GM21786 (cell line): ENCODE measurements at regions not wholly inside any gene's neighbourhood (a gene's known extent, or its start where the extent isn't known, plus 50 kb on each side); places are given as distances from the start of the nearest gene placed in this dataset.
"Not testable (repeated sequence)": the region's sequence is repeated elsewhere in the genome, so short reads cannot be mapped to it uniquely, and the experiment has no call there.

Experiments used
- ATAC-seq: cut with Tn5 transposase; IDR thresholded peaks from one replicate; pipeline ENCODE4 v1.9.1; 2021; ENCODE audit not compliant: unreplicated experiment

DNA sequence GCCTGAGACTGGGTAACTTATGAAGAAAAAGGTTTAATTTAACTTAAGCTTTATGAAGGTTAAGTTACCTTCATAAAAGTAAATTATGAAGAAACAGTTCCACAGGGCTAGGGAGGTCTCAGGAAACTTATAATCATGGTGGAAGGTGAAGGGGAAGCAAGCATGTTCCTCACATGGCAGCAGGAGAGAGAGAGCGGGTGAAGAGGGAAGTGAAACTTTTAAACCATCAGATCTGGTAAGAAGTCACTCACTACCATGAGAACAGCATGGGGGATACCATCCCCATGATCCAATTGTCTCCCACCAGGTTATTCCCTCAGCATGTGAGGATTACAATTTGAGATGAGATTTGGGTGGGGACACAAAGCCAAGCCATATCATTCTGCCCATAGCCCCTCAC, 944.7 kb upstream of the NDST4 start:
- ATAC-seq: peak; percentile 46

DNA sequence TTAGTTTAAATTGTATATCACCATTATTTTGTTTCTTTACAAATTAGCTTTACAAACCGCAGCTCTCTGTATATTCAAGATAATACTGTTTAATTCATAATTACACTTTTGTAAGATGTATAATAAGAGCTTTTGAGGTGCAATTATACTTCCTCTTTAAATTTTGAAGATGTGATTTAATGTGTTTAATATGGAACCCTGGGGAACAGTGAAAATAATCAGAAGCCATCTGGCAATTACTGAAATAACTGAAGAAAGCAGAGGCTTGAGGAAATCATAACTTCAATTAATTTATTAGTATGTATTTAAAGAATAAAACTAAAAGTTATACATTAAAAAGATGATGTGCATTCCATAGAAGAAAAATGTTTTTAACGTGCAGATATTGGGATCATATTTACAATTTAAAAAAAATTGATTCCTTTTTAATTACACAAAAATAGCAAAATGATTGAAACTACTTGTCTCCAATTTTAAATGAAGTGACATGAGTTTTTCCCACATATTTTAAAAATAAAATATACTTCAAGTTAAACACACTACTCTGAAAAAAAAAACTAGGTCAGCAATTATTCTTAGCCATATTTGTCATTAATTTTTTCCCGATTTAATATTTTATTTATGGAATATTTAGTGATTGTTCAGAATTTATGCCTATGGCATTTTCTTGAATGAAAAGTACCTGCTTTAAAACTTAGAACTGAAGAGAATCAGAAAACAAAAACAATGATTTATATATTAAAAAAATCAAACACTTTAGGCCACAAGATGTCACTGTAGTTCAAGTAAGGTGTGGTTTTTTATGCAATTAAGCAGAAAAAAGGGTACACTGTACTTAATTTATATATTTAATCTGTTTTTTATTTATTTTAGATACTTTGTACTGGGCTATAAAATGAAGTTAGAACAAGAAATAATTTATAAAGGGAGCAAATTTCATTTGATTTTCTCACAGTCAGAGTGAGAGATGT, 942.7 kb upstream of the NDST4 start:
- ATAC-seq: no peak

- no peak for ATAC-seq
Observed at GRCh38 chr4:116027311-116027710, 913.9 kb upstream of the NDST4 start.

GRCh38 chr4:116024954-116025708, 911.7 kb upstream of the NDST4 start:
- no peak for ATAC-seq

GRCh38 chr4:116023049-116023448, 909.6 kb upstream of the NDST4 start:
- ATAC-seq: no peak

DNA sequence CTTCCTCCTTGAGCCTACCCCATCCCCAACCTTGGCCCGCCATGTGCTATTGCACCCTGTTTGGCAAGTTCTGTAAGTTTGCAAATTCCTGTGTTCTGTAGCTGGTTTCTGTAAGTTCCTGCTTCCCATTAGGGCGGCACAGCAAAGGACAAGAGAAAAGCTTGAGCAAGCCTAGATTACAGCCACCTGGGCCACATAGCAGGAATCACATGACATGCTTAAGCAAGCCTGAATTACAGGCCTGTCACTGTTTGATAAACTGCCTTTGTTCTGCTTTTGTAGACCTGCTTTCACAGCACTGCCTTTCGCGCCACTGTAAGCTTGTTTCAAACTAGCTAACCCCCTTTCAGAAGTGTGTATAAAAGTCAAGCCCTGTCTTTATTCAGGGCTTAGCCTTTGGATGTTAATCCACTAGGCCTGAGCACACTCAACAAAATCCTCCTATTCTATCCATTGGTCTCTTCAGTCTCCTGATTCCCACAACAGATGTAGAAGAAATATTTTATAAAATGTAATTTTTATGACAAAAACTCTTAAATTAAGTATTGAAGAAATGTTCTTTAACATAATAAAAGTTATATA, 906.8 kb upstream of the NDST4 start:
- no peak for ATAC-seq

- no peak for ATAC-seq
Observed at GRCh38 chr4:116018831-116019230, 905.4 kb upstream of the NDST4 start.

GRCh38 chr4:116016201-116016600, 902.8 kb upstream of the NDST4 start:
- no peak for ATAC-seq

GRCh38 chr4:116015549-116015948, 902.1 kb upstream of the NDST4 start:
- ATAC-seq: no peak

GRCh38 chr4:116015062-116015461, 901.6 kb upstream of the NDST4 start:
- no peak for ATAC-seq

- no peak for ATAC-seq
Observed at GRCh38 chr4:116010923-116011322, 897.5 kb upstream of the NDST4 start.

DNA sequence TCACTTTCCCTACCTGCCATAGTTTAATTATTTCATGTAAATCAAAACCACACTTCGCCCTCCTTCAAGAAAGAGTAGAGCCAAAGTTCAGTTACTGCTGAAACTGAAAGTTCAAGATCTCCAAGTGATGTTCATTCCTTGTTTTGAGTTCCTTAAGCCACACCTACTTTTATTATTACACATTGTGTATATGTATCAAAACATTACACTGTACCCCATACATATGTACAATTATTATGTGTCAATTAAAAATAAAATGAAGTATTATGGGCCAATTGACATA, 892.3 kb upstream of the NDST4 start:
- no peak for ATAC-seq

- ATAC-seq: no peak
Observed at GRCh38 chr4:116005037-116005805, 891.8 kb upstream of the NDST4 start.

GRCh38 chr4:116001291-116001690, 887.9 kb upstream of the NDST4 start:
- ATAC-seq: no peak

GRCh38 chr4:115986573-115986972, 873.2 kb upstream of the NDST4 start:
- no peak for ATAC-seq

DNA sequence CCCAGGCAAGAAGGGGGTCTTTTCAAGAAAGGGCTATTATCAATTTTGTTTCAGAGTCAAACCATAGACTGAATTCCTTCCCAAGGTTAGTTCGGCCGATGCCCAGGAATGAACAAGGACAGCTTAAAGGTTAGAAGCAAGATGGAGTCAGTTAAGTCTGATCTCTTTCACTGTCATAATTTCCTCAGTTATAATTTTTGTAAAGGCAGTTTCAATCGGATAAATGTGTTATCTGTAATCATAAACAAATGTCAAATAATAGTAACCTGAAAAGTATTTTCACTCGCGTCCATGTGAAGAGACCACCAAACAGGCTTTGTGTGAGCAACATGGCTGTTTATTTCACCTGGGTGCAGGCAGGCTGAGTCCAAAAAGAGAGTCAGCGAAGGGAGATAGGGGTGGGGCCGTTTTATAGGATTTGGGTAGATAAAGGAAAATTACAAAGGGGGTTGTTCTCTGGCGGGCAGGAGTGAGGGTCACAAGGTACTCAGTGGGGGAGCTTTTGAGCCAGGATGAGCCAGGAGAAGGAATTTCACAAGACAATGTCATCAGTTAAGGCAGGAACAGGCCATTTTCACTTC, 862.1 kb upstream of the NDST4 start:
- not testable (repeated sequence) for ATAC-seq

DNA sequence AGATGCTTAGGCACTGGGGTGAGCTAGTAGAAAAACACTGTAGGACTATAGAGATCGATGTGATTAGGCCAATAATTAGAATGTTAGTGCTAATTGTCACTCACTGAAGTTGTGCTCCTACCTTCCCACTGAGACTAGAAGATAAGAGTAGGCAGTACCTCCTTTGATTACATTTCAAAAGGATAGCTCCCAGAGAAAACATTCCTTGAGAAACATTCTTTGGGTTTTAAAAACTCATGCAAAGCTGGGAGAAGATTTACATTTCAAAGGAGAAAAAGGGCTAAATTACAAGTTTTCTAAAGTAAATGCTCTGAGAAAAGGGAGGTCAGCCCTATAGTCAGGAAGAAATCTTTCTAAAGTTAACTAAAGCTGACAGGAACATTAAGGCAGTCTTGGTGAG, 860.3 kb upstream of the NDST4 start:
- ATAC-seq: no peak

DNA sequence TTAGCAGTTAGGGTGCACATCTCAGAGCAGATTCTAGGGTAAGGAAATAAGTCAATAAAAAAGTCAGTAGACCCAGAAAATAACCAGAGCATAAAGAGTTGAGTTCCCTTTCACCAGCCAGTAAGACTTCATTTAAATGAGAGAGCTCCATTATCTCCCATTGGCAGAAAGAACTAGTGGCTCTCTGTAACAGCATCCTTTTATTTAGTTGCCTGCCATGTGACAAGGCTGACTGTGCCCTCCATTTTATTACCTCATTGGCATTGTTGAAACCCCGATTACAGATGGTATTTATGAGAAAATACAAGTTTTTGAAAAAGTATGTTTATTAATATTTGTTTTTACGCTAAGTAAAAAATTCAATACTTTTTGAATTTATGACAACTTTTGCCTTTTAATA, 859.5 kb upstream of the NDST4 start:
- no peak for ATAC-seq

GRCh38 chr4:115970859-115971258, 857.4 kb upstream of the NDST4 start:
- no peak for ATAC-seq

DNA sequence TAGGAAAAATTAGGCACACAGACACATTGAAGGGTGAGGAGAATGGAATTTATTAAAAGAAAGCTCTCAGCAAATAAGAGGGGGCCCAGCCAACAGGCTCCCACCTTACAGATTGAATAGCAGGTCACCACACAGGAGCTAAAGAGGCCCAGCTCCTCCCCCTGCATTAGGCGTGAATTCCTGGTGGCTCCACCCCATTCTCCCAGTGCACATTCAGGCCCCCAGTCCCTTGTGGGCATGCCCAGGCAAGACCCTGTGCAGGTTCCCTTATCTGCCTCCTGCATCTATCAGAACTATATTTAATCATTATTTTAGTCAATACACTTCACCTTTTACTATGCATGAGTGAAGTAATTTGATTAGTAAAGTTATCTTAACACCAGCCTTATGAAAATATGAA, 856.3 kb upstream of the NDST4 start:
- ATAC-seq: no peak

- ATAC-seq: no peak
Observed at GRCh38 chr4:115965588-115965987, 852.2 kb upstream of the NDST4 start.
